GM12864 (cell line): ENCODE measurements at regions not wholly inside any gene's neighbourhood (a gene's known extent, or its start where the extent isn't known, plus 50 kb on each side); places are given as distances from the start of the nearest gene placed in this dataset.

Source experiments
- DNase-seq: peaks from one replicate; pipeline ENCODE4 v3.0.0-alpha.2; 2011; ENCODE audit warnings: low read depth
- H3K4me3 ChIP-seq: 2 replicates; pipeline ENCODE4 v1.5.1; 2011; ENCODE audit warnings: mild to moderate bottlenecking, low read depth, low read length, control low read depth
- TF ChIP-seq, protein P1 (sequence below): IDR thresholded peaks from 2 replicates; pipeline ENCODE4 v1.5.1; 2011; ENCODE audit warnings: low read depth, mild to moderate bottlenecking, moderate library complexity, low read length, control low read depth, inconsistent platforms; ENCODE audit errors: missing control alignments

DNA sequence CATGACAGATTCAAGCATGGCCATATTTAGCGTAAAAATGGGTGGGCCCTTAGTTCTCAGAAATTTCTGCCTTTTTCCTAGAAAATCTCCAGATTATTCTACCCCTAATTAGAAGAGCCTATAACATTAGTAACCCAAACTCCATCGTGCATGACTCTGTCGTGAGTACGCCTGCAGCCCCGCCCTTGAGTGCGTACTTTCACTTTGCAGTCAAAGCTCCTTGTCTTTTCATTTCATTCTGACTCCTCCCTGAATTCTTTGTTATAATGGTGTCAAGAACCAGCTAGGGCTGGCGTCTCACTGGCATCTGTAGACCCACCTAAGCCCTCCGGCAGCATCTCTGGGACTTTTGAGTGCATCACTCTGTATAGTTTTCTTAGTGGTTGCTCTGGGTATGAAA, 61.7 kb upstream of the NOX3 start:
- H3K4me3 ChIP-seq = no peak overlapping the region
- TF ChIP-seq, protein P1, sequence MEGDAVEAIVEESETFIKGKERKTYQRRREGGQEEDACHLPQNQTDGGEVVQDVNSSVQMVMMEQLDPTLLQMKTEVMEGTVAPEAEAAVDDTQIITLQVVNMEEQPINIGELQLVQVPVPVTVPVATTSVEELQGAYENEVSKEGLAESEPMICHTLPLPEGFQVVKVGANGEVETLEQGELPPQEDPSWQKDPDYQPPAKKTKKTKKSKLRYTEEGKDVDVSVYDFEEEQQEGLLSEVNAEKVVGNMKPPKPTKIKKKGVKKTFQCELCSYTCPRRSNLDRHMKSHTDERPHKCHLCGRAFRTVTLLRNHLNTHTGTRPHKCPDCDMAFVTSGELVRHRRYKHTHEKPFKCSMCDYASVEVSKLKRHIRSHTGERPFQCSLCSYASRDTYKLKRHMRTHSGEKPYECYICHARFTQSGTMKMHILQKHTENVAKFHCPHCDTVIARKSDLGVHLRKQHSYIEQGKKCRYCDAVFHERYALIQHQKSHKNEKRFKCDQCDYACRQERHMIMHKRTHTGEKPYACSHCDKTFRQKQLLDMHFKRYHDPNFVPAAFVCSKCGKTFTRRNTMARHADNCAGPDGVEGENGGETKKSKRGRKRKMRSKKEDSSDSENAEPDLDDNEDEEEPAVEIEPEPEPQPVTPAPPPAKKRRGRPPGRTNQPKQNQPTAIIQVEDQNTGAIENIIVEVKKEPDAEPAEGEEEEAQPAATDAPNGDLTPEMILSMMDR = no peak
- DNase-seq = no peak

DNA sequence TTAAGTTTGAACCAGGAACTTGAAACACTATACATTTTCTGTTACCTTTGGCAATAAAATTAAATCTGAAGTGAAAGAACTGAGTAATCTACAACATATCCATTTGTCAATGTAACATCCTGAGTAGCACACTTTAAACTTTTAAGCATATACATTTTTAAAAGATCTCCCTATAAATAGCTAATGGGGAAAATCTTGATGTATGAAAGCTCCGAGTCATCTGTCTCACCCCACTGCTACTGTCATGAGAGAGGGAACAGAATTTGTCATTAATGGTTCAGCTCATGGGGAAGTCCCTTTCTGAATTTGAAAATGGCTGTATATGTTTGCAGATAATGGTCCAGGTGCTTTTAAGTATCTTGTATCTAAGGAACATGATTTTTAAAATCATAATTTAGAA, 55.2 kb upstream of the NOX3 start:
- TF ChIP-seq, protein P1 = no peak
- DNase-seq = peak; percentile 40
- H3K4me3 ChIP-seq = no peak overlapping the region

DNA sequence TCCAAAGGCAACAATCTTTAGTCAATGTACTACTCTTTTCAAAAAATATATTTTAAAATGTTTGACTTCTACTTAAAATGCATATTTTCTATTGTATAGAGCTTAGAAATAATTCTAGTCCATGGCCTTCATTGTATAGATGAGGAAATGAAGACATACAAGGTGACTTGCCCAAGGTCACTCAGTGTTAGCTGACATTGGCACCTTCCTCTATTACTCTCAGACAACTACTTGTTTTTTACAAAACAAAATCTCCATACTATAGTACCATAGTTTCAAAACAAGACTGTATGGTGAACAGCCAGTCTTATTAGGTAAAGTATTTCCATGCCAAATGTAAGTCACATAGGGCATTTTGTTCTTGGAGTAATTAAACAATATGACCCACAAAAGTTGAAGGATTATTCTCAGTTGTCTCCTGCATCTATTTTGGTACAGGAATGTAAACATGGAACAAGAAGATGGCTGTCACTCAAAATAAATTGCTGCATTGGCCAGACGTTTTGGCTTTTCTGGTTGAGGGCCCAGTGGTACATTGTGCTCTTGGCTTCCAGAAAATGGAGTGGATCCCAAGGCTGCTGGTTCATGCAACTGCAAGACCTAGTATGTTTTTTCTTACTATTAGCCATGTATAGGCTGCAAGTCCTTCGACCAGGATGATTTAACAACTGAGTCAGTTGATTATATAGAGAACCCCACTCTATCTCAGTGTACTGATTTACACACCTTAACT, 54.3 kb upstream of the NOX3 start:
- TF ChIP-seq, protein P1 = no peak
- H3K4me3 ChIP-seq = no peak overlapping the region
- no peak for DNase-seq

DNA sequence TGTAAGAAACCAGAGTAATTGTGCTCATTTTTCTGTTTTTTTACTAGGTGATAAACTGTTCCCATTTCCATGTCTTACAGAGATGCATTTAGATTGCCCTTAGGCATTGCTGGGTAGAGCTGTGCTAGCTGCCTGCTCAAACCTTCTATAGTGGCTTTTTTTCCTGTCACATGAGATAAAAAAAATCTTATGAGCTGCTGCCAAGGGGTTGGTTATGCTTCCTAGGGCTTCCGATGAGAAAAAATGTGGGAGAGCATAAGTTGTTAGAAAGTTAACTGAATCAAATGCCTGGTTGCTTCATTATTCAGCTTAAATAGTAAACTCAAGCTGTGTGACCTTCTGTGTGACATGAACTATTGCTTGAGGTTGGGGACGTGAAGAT, 50.0 kb upstream of the NOX3 start:
- TF ChIP-seq, protein P1 = no peak
- no peak overlapping the region for H3K4me3 ChIP-seq
- no peak for DNase-seq
